ENCODE measurements at regions not wholly inside any gene's neighbourhood (a gene's known extent, or its start where the extent isn't known, plus 50 kb on each side); places are given as distances from the start of the nearest gene placed in this dataset.

DNA sequence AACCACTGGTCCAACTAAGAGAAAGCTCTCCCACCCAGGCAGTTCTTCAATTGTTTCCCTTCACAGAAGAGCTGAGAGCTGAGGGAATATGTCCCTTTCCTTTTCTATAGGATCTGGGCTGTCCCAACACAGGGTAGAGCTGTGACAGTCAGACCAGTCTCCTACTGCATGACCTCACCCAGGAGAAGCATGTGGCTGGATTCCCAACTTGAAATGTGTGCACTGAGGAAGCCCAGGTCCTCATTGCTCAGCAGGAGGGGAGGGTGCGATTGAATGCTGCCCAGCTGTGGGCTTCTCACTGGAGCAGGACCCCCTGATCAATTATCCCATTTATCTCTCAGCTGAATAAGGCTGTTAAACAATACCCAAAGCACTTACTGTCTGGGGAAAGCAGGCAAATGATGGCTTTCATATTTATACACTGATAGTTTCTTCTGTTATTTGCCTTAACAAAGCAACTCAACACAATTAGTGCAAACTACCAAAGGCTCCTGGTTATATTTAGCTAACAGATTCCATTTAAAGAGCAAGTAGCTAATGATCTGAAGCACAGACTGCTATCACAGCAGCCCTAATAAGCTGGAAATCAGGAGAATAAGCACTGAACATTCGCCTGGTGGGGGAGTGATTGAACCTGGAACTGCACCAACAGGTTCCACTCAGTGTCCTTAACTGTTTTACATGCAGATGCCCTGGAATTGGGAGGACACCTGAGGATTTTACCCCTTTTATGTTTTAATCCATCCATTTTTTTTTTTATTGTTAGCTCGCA, 508.8 kb downstream of the CCSER2 start:
- Histone ChIP-seq H3K56ac (ENCODE audit: insufficient read length, low read depth, low read length) (no peak overlapping the region), H3K23ac (ENCODE audit: insufficient read length, low read depth, low read length) (no peak overlapping the region), H2BK12ac (ENCODE audit: insufficient read length, low read depth, low read length) (no peak overlapping the region), H3K27me3 (ENCODE audit: insufficient read depth, low read length) (no peaks in the 10 kb centered on the region), H2AK5ac (ENCODE audit: insufficient read length, low read length) (no peak overlapping the region), H3T11ph (ENCODE audit: low read length) (no peak overlapping the region), H3K9ac (ENCODE audit: extremely low read depth, insufficient read length, low read length) (no peak overlapping the region), H2AFZ (ENCODE audit: low read length) (no peak overlapping the region), H3K27ac (ENCODE audit: insufficient read length, low read depth, low read length) (no peak overlapping the region), H4K8ac (replicated peaks; ENCODE audit: insufficient read length, low read depth, low read length) (no peak overlapping the region), H4K20me1 (ENCODE audit: control insufficient read depth, insufficient read depth, insufficient read length) (no peaks in the 10 kb centered on the region), H3K4me2 (ENCODE audit: insufficient read depth, insufficient read length, low read length) (no peak overlapping the region), H3K9me3 (ENCODE audit: control insufficient read depth, low read depth, low read length) (no peaks in the 10 kb centered on the region), H2BK20ac (ENCODE audit: low read depth, low read length, poor library complexity, severe bottlenecking) (no peak overlapping the region), H3K79me1 (ENCODE audit: insufficient read depth, low read depth, low read length, poor library complexity, severe bottlenecking) (no peaks in the 10 kb centered on the region), H3K23me2 (ENCODE audit: insufficient read length, low read depth, low read length, poor library complexity, severe bottlenecking) (no peaks in the 10 kb centered on the region), H4K5ac (ENCODE audit: insufficient read length, low read depth, low read length) (no peak overlapping the region), H3K79me2 (ENCODE audit: insufficient read depth, low read length) (no peaks in the 10 kb centered on the region), H3K18ac (ENCODE audit: insufficient read length, low read depth, low read length) (no peak overlapping the region), H2BK15ac (ENCODE audit: low read depth, low read length) (no peak overlapping the region), H3K14ac (ENCODE audit: insufficient read depth, low read length) (no peak overlapping the region), H4K91ac (ENCODE audit: insufficient read length, low read depth, low read length) (no peak overlapping the region), H3K4ac (ENCODE audit: low read depth, low read length) (no peak overlapping the region), H2BK120ac (ENCODE audit: low read depth, low read length, poor library complexity, severe bottlenecking) (no peak overlapping the region), H2BK5ac (ENCODE audit: insufficient read length, low read length) (no peak overlapping the region), H3K4me1 (ENCODE audit: insufficient read depth, low read length) (no peaks in the 10 kb centered on the region)
- peaks cover 3 to 8% of the 10 kb centered on the region in 2 experiments for H3K4me1 Mint-ChIP-seq
- WGBS (ENCODE audit: extremely low coverage, insufficient read length, low lambda C conversion rate) = no CpG with 5 or more reads among the region's 3 CpGs
- TF ChIP-seq, protein P1, sequence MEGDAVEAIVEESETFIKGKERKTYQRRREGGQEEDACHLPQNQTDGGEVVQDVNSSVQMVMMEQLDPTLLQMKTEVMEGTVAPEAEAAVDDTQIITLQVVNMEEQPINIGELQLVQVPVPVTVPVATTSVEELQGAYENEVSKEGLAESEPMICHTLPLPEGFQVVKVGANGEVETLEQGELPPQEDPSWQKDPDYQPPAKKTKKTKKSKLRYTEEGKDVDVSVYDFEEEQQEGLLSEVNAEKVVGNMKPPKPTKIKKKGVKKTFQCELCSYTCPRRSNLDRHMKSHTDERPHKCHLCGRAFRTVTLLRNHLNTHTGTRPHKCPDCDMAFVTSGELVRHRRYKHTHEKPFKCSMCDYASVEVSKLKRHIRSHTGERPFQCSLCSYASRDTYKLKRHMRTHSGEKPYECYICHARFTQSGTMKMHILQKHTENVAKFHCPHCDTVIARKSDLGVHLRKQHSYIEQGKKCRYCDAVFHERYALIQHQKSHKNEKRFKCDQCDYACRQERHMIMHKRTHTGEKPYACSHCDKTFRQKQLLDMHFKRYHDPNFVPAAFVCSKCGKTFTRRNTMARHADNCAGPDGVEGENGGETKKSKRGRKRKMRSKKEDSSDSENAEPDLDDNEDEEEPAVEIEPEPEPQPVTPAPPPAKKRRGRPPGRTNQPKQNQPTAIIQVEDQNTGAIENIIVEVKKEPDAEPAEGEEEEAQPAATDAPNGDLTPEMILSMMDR (conservative IDR thresholded peaks at IDR 0.05) = no peak
- DNase-seq = no peak
- H3K27ac Mint-ChIP-seq = no peak overlapping the region
- H3K27me3 Mint-ChIP-seq (ENCODE audit: low read depth) = no peaks in the 10 kb centered on the region; the same call in none of the 2 replicates
- no peaks in the 10 kb centered on the region for H3K36me3 Mint-ChIP-seq (ENCODE audit: insufficient read depth in 1 of 3, low read depth in 3 of 3)
- no peak overlapping the region for H3K4me3 Mint-ChIP-seq
- H3K9me3 Mint-ChIP-seq = no peaks in the 10 kb centered on the region

Measured in H9 (cell line).